ENCODE measurements at regions not wholly inside any gene's neighbourhood (a gene's known extent, or its start where the extent isn't known, plus 50 kb on each side); places are given as distances from the start of the nearest gene placed in this dataset.

- DNase-seq = peak in 7 of 51 donors; percentile 4 to 26 (median 10)
These were observed 63.6 kb downstream of the NUDT12 start for GRCh38 chr5:103498800-103499551.

- no peak for DNase-seq
These were observed 64.4 kb downstream of the NUDT12 start for GRCh38 chr5:103498211-103498610.

GRCh38 chr5:103497781-103498180, 64.8 kb downstream of the NUDT12 start:
- DNase-seq = no peak

GRCh38 chr5:103490030-103490739, 72.4 kb downstream of the NUDT12 start:
- no peak for DNase-seq

- DNase-seq = no peak
These were observed 73.3 kb downstream of the NUDT12 start for GRCh38 chr5:103489307-103489706.

- no peak for DNase-seq
These were observed 74.6 kb downstream of the NUDT12 start for GRCh38 chr5:103487822-103488493.

- DNase-seq = no peak
These were observed 75.4 kb downstream of the NUDT12 start for GRCh38 chr5:103487218-103487617.

- DNase-seq = no peak
These were observed 75.8 kb downstream of the NUDT12 start for GRCh38 chr5:103486739-103487138.

GRCh38 chr5:103480246-103480645, 82.3 kb downstream of the NUDT12 start:
- DNase-seq = no peak

GRCh38 chr5:103477678-103478077, 84.9 kb downstream of the NUDT12 start:
- no peak for DNase-seq

- no peak for DNase-seq
These were observed 85.8 kb downstream of the NUDT12 start for GRCh38 chr5:103476811-103477210.

- peak in 2 of 51 donors; percentile 11 to 38 for DNase-seq
These were observed 86.9 kb downstream of the NUDT12 start for GRCh38 chr5:103475629-103476240.

- no peak for DNase-seq
These were observed 87.9 kb downstream of the NUDT12 start for GRCh38 chr5:103474677-103475076.

- no peak for DNase-seq
These were observed 88.9 kb downstream of the NUDT12 start for GRCh38 chr5:103473725-103474124.

GRCh38 chr5:103472830-103473229, 89.8 kb downstream of the NUDT12 start:
- DNase-seq = no peak

- DNase-seq = no peak
These were observed 90.3 kb downstream of the NUDT12 start for GRCh38 chr5:103472265-103472664.

GRCh38 chr5:103469288-103470040, 93.1 kb downstream of the NUDT12 start:
- no peak for DNase-seq

GRCh38 chr5:103467831-103468230, 94.8 kb downstream of the NUDT12 start:
- DNase-seq = no peak

GRCh38 chr5:103466495-103466894, 96.1 kb downstream of the NUDT12 start:
- DNase-seq = no peak

- DNase-seq = no peak
These were observed 96.7 kb downstream of the NUDT12 start for GRCh38 chr5:103465891-103466290.

GRCh38 chr5:103464835-103465484, 97.6 kb downstream of the NUDT12 start:
- no peak for DNase-seq

All from hypothalamus (tissue), 51 donors.